Activated naive CD4-positive, alpha-beta T cell (primary cell): ENCODE measurements at regions not wholly inside any gene's neighbourhood (a gene's known extent, or its start where the extent isn't known, plus 50 kb on each side); places are given as distances from the start of the nearest gene placed in this dataset.

Experiments used
- DNase-seq, 4 experiments: peaks; one replicate each; lab custom pipeline; 2025; lab: John Stamatoyannopoulos, UW

DNA sequence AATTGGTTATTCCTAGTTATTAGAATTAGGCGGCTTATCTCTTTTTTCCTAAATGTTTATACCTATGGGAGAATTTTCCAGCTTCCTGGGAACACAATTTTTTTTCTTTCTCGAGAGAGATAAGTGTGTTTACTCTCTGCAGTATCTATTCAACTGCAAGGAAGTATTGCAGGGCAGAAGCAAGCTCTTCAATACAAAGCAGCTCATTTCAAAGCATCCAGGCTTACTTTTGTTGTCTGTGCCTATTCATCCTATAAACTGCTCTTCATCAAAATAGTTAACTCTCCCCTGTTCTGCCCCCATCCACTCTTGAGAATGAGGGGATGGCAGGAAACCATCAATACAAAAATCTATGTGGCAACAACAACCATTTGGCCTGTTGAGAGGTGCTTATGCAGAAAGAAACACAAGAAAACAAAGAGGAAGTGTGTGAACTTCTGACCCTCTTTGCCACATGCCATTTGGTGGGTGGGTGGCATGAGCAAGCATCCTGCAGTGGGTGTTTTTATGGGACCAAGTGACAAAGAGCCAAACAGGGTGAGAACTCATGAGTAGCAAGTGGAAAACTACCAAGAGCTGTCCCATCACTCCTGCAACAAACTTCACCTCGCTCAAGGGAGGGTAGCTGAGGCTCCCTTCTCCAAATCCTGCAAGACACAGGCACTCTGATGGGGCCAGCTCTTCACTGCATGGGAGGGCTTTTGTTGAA is 50.6 kb upstream of the MRPS6 start:
- DNase-seq: no peak

GRCh38 chr21:34021726-34022125 is 51.7 kb upstream of the MRPS6 start:
- DNase-seq: no peak

- DNase-seq: no peak
These were observed 52.3 kb upstream of the MRPS6 start for GRCh38 chr21:34020983-34021553.

GRCh38 chr21:34020005-34020847 is 53.2 kb upstream of the MRPS6 start:
- no peak for DNase-seq

DNA sequence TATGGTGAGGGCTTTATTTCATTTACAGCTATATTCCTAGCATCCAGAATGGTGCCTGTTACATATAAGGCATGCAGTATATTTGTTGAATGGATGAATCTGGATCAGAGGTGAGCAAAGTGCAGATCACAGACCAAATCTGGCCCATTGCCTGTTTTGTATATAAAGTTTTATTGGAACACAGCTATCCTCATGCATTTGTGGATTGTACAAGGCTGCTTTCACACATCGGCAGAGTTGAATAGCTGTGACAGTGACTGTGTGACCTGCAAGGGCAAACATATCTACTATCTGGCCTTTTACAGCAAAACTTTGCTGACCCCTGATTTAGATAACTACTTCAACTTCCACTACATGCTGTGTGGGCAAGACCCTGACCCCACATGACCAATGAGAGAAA is 54.0 kb upstream of the MRPS6 start:
- DNase-seq: no peak

DNA sequence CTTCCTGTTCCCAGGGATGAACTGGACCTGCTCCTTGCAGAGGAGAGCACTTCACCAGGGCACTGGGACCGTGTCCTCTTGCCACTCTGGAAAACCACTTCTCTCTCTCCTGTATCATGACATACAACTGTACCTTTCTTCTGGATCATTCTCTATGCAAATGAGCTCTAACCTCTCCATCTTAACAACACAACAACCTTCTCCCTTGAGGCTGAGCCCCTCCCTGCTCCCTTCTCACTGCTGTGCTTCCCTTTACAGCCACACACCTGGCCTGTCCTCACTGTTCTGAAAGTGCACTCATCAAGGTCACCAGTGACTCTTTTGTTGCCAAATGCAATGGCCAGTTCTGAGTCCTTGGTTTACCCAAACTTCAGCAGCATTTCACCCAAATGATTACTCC is 54.5 kb upstream of the MRPS6 start:
- no peak for DNase-seq

GRCh38 chr21:34018185-34018584 is 55.2 kb upstream of the MRPS6 start:
- no peak for DNase-seq

- no peak for DNase-seq
These were observed 56.1 kb upstream of the MRPS6 start for GRCh38 chr21:34017039-34017961.

DNA sequence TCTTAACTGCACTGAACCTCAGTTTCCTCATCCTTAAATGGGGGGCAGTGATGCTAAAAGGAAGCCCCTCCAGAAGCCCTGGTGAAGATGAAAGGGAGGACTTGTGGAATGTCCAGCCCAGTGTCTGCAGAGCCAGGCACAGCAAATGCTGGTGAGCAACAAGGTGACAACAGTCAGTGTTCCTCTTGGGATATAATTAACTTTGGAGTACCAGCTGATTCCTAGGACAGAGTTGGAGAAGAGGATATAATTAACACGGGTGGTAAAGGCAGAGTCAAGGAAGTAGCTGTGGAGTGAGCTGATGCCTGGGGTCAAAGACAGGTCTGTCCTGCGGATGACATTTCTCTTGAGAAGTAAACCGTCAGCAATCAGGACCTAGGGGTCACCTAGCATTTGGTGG is 60.7 kb upstream of the MRPS6 start:
- no peak for DNase-seq

GRCh38 chr21:34011660-34012059 is 61.7 kb upstream of the MRPS6 start:
- no peak for DNase-seq

DNA sequence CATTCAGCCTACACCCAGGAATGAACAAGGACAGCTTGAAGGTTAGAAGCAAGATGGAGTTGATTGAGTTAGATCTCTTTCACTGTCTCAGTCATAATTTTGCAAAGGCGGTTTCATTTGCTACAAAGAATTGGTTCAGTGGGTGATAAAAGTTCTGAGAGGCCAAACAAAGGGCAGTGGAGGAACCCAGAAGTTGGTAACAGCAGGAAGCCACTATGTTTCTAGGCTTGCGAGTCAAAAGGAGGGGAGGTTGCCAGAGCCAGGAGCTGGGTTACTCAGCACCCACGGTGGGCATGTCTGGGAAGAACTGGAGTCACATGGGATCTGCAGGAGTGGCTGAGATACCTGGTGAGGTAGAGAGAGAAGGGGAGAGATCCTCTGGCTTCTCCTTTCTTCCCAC is 64.2 kb upstream of the MRPS6 start:
- DNase-seq: no peak

GRCh38 chr21:34008618-34009017 is 64.8 kb upstream of the MRPS6 start:
- DNase-seq: no peak

DNA sequence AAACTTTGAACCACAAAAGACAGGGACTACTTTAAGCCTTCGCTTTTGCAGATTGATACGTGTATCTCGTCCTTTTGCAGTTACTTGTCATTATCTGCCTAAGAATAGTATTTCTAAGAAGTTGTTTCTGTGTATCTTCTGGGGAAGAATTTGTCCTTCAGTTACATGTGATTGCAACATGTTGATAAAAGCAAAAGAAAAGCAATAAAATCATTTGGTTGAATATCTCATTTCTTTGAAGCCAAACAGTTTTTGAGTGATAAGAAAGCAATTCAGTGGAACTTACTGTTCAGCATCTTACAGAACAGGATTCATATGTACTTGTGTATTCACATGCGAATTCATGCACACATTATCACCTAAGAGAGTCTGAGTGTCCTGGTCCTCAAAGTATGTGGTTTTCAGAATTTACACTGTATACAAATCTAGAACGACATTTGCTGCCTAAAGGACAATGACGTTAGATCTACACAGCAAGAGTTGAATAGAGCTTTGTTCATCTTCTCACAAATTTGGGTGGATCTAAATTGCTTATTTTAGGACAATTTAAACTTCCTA is 66.7 kb upstream of the MRPS6 start:
- DNase-seq: no peak

GRCh38 chr21:34004974-34005373 is 68.4 kb upstream of the MRPS6 start:
- DNase-seq: no peak

- no peak for DNase-seq
These were observed 69.1 kb upstream of the MRPS6 start for GRCh38 chr21:34004013-34004938.

- no peak for DNase-seq
These were observed 70.0 kb upstream of the MRPS6 start for GRCh38 chr21:34003428-34003827.

- DNase-seq: no peak
These were observed 73.0 kb upstream of the MRPS6 start for GRCh38 chr21:34000375-34000774.

DNA sequence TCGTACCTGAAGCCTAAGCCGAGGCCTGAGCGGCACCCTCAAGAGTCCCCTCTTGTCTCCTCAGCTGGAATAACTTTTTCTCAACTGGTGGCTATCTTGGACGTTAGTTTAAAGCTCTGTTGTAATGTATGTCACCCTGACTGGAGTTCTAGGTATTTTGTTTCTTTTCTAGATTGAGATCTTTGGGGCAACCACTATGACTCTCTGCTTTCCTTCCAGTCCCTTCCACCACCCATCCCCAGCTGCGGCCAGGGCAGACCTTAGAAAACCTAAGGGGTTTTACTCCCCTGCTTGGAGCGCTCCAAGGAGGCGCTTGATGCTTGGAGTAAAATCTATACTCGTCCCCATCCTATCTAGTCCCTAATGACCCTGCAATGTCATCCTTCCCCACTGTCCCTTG is 74.6 kb upstream of the MRPS6 start:
- DNase-seq: no peak

- DNase-seq: no peak
These were observed 75.0 kb upstream of the MRPS6 start for GRCh38 chr21:33998402-33998801.

- DNase-seq: no peak
These were observed 75.9 kb upstream of the MRPS6 start for GRCh38 chr21:33997436-33997835.

- no peak for DNase-seq
These were observed 78.8 kb upstream of the ATP5PO start for GRCh38 chr21:33994373-33994772.
